ENCODE measurements at regions not wholly inside any gene's neighbourhood (a gene's known extent, or its start where the extent isn't known, plus 50 kb on each side); places are given as distances from the start of the nearest gene placed in this dataset.

- in situ Hi-C loops (cut with MboI; ENCODE audit: low sequenced_read_pairs), result no loop called here
Measured at GRCh38 chr13:103325672-103326071, 259.5 kb upstream of the SLC10A2 start.

DNA sequence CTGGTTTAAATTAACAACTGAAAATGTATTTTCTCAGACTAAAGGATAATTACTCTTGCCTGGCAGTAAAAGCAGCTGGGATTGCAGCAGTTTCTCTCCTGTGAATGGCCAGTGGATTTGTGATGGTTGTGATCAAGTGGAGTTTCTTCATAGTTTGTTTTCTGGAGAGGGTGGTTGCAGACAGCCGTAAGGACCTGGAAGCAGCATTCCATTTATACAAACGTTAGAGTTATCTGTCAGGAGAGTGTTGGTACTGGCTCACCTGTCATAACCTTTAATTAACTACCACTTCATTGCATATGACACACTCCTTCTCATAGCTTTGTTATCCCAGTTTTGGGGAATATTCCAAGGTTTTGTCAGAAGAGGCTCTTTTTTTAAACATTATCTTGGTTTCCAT is 258.4 kb upstream of the SLC10A2 start:
- in situ Hi-C loops (cut with MboI; ENCODE audit: low sequenced_read_pairs), result no loop called here

- in situ Hi-C loops (cut with MboI; ENCODE audit: low sequenced_read_pairs), result no loop called here
Measured at GRCh38 chr13:103315711-103316110, 249.5 kb upstream of the SLC10A2 start.

DNA sequence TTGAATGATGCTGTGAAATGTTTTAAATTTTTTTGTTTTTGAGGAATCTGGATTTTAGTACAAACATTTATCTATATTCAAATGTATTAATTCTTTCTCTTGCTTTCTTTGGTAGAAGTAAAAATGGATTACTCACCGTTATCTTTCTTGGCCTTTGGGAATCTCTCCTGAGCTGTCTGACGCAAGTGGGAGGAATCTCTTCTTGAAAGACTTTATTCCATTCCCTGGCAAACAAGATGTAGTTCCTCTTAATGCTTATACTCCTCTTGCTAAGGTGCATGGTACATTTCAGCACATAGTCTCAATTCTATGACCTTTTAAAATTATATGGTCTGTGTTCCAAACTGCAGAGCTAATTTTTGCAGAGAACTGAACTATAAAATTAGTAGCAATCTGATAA is 246.2 kb upstream of the SLC10A2 start:
- in situ Hi-C loops (cut with MboI; ENCODE audit: low sequenced_read_pairs), result no loop called here

GRCh38 chr13:103308667-103309066 is 242.4 kb upstream of the SLC10A2 start:
- in situ Hi-C loops (cut with MboI; ENCODE audit: low sequenced_read_pairs), result no loop called here

- in situ Hi-C loops (cut with MboI; ENCODE audit: low sequenced_read_pairs), result no loop called here
Measured at GRCh38 chr13:103306163-103306562, 239.9 kb upstream of the SLC10A2 start.

GRCh38 chr13:103303078-103303651 is 236.9 kb upstream of the SLC10A2 start:
- in situ Hi-C loops (cut with MboI; ENCODE audit: low sequenced_read_pairs), result no loop called here

GRCh38 chr13:103302676-103303075 is 236.5 kb upstream of the SLC10A2 start:
- in situ Hi-C loops (cut with MboI; ENCODE audit: low sequenced_read_pairs), result no loop called here

DNA sequence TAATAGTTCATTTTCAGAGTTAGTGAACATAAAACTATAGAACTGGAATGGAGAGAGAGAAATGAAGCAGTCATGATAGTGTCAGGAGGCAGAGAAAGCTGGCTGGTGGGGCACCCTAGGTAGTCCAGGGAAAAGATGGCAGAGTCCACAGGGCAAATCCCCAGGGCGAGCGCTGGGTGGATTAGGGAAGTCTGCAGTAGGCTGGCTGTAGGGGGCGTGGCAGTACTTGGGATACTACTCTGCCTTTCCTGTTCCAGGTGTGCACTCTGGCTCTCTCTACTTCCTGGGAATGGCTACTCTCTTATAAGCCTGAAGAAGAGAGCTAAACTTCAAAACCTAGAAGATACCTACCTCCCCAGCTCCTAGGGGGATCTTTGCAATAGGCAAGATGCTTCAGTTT is 232.9 kb upstream of the SLC10A2 start:
- in situ Hi-C loops (cut with MboI; ENCODE audit: low sequenced_read_pairs), result no loop called here

DNA sequence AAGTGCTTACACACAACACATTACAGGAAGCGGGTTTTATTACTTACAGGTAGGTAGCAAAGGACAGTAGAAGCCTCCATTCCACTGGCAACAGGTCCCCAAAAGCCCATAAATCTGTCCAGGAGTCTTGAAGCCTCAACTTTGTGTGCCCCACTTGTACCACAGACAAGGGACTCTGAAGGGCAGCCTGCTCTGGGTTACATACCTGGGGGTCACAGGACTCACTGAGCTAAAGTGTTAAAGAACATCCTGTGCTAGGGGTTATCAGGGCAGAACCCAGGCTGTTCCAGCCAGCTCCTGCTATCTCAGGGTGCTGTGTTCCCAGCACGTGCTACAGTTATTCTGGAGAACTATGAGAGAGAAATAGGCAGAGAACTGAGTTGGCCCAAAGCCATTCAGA is 230.9 kb upstream of the SLC10A2 start:
- in situ Hi-C loops (cut with MboI; ENCODE audit: low sequenced_read_pairs), result no loop called here

DNA sequence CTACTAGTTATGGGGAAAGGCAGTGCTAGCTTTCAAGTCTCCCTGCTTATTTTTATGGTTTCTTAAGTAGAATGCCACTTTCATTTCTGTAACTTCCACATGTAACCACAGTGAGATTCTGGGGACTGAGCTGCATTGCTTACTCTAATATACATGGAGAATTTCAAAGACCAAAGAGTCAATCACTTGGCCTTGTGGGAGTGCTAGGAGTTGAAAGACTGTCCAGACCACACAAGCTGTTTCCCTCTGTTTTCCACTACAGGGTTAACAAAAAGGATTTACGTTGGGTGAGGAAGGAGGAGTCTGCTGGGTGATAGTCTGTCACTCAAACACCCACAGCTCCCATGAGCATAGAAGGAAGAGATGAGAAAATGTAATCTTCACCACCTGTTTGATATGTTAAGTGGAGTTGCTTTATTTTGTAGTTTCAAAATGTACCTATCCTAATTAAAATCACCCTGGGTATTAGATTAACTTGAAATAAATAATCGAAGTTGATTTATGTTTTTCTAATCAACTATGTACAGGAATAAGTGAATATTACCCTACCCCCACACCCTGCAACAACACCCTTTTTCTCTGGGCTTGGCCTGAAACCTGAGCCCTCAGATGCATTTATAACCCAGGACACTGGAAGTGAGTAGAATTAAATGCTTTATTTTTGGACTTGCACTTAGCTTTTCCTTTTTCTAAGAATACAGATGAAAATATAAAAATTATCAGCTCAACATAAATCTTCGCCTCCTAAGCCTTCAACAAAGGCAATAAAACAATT is 225.8 kb upstream of the SLC10A2 start:
- in situ Hi-C loops (cut with MboI; ENCODE audit: low sequenced_read_pairs), result no loop called here

- in situ Hi-C loops (cut with MboI; ENCODE audit: low sequenced_read_pairs), result no loop called here
Measured at GRCh38 chr13:103291226-103291625, 225.0 kb upstream of the SLC10A2 start.

DNA sequence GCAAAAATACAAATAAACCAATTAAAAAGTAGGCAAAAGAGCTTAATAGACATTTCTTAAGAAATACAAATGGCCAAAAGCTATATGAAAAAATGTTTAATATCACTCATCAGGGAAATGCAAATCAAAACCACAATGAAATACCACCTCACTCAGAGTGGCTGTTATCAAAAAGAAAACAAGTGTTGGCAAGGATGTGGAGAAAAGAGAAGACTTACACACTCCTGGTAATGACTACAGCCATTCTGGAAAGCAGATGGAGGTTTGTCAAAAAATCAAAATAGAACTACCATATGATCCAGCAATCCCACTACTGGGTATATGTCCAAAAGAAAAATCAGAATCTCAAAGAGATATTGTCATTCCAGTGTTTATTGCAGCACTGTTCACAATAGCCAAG is 223.5 kb upstream of the SLC10A2 start:
- in situ Hi-C loops (cut with MboI; ENCODE audit: low sequenced_read_pairs), result no loop called here

GRCh38 chr13:103288114-103288513 is 221.9 kb upstream of the SLC10A2 start:
- in situ Hi-C loops (cut with MboI; ENCODE audit: low sequenced_read_pairs), result no loop called here

- in situ Hi-C loops (cut with MboI; ENCODE audit: low sequenced_read_pairs), result no loop called here
Measured at GRCh38 chr13:103287659-103288058, 221.4 kb upstream of the SLC10A2 start.

- in situ Hi-C loops (cut with MboI; ENCODE audit: low sequenced_read_pairs), result no loop called here
Measured at GRCh38 chr13:103284466-103284865, 218.2 kb upstream of the SLC10A2 start.

DNA sequence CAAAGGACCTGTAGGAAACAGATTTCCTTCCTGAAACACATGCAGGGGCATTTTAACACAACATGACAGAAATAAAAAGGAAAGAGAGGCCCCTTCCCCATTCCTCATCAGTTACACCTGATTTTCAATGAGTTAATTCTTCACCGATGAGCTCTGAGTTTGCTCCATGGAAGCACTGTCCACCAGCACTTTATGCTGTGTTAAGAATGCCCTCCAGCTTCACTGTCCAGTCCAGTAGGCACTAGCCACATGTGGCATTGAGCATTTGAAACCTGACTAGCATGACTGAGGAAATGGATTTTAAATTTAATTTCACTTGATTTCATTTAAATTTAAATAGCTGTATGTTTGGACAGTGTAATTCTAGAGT is 217.2 kb upstream of the SLC10A2 start:
- in situ Hi-C loops (cut with MboI; ENCODE audit: low sequenced_read_pairs), result no loop called here

GRCh38 chr13:103282571-103283450 is 216.6 kb upstream of the SLC10A2 start:
- in situ Hi-C loops (cut with MboI; ENCODE audit: low sequenced_read_pairs), result no loop called here

- in situ Hi-C loops (cut with MboI; ENCODE audit: low sequenced_read_pairs), result no loop called here
Measured at GRCh38 chr13:103277959-103278694, 211.9 kb upstream of the SLC10A2 start.

GRCh38 chr13:103276775-103277498 is 210.7 kb upstream of the SLC10A2 start:
- in situ Hi-C loops (cut with MboI; ENCODE audit: low sequenced_read_pairs), result no loop called here
